Body of pancreas (tissue), 4 donors: ENCODE measurements at regions not wholly inside any gene's neighbourhood (a gene's known extent, or its start where the extent isn't known, plus 50 kb on each side); places are given as distances from the start of the nearest gene placed in this dataset.

ENCODE experiments used
- ATAC-seq: fragments of 150-250 bp; one replicate; pipeline ENCODE4 v1.9.1; 2016
- DNase-seq, 4 donors: peaks; one replicate each; pipeline ENCODE4 v3.0.0-alpha.2; 2019
- H3K27ac ChIP-seq, 4 donors: fragments of 200-600 bp; sonication (generic); 1 replicate in 3 of 4; 2 replicates in 1 of 4; pipeline versions ENCODE4 v1.5.1 to v1.6.1; 2016 to 2019; ENCODE audit warnings: mild to moderate bottlenecking in 1 of 4, mixed read lengths in 1 of 4, moderate library complexity in 1 of 4
- H3K27me3 ChIP-seq, 2 donors: fragments of 200-600 bp; sonication (generic); one replicate each; pipeline ENCODE4 v1.6.0; 2016; ENCODE audit warnings: mild to moderate bottlenecking in 1 of 2
- H3K36me3 ChIP-seq, 2 donors: fragments of 200-600 bp; sonication (generic); replicated peaks in 1 of 2; 2 replicates each; pipeline ENCODE4 v1.5.1; 2016; ENCODE audit warnings: low read depth in 2 of 2; ENCODE audit not compliant: insufficient read depth in 1 of 2
- H3K4me1 ChIP-seq: fragments of 200-600 bp; sonication (generic); one replicate; pipeline ENCODE4 v1.6.0; 2016
- H3K4me3 ChIP-seq, 2 donors: fragments of 200-600 bp; sonication (generic); 1 replicate in 1 of 2; 2 replicates in 1 of 2; pipeline ENCODE4 v1.5.1; 2016 to 2019
- H3K9me3 ChIP-seq, 3 donors: fragments of 200-600 bp; sonication (generic); 1 replicate in 2 of 3; 2 replicates in 1 of 3; pipeline ENCODE4 v1.5.1; 2016
- POLR2A ChIP-seq, 3 donors: fragments of 450-650 bp; IDR thresholded peaks; one replicate each; pipeline ENCODE4 v1.6.1; 2016; ENCODE audit warnings: antibody characterized with exemption in 3 of 3, mild to moderate bottlenecking in 2 of 3
- WGBS, 2 donors: methylation state at CpG; one replicate each; pipeline ENCODE4 v1.1.5; 2017; 5-methylcytosine and 5-hydroxymethylcytosine counted together
- intact Hi-C: fragments of 100-400 bp; cut with DNase I; formaldehyde crosslinking; loops from one replicate; pipeline ENCODE4 v1.15.1; 2023
- TF ChIP-seq, protein P1 (sequence below), 7 experiments: fragments of 450-650 bp in 4 of 7; fragments of 200-600 bp in 3 of 7; sonication (generic) in 3 of 7; IDR thresholded peaks; one replicate each; pipeline ENCODE4 v1.5.1; 2016 to 2019; ENCODE audit warnings: antibody characterized with exemption in 7 of 7

DNA sequence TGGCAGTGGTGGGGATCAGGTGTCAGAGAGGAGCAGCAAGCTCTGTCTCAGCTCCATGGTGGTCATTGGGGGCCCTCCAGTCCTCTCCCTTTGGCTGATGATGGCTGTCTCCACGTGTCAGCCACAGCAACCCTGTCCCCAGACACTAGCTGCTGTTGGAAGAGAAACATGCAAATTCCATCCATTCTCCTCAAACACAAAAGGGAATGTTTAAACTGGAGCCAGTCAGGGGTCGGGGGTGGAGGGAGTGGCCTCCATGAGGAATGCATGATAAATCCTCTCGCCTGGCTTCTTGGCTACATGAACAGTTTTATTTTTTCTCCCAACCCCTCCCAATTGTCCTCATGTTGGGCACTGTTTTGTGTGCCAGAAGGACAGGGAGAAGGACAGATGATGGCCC lies 86.4 kb downstream of the EDN3 start:
- ATAC-seq (no peak), DNase-seq (no peak)

DNA sequence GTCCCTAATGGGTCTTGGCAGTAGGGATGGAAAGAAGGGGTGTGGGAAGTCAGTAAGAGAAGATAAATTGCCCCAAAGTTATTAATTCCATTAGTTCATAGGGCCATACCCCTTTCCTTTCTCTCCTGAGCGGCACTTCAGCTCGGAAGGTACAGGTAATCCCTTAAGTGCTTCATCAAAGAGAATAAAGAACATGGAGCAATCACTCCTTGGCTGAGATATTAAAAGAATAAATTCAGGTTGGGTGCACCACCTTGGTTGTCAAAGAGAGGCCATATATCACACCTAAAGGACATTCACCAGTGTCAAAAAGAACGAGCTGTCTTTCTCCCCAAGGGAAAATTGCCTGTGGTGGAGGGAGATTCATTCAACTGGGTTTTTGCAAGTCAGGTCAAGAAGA lies 87.5 kb downstream of the EDN3 start:
- TF ChIP-seq POLR2A (IDR thresholded peaks at IDR 0.05) = no peak
- TF ChIP-seq, protein P1, sequence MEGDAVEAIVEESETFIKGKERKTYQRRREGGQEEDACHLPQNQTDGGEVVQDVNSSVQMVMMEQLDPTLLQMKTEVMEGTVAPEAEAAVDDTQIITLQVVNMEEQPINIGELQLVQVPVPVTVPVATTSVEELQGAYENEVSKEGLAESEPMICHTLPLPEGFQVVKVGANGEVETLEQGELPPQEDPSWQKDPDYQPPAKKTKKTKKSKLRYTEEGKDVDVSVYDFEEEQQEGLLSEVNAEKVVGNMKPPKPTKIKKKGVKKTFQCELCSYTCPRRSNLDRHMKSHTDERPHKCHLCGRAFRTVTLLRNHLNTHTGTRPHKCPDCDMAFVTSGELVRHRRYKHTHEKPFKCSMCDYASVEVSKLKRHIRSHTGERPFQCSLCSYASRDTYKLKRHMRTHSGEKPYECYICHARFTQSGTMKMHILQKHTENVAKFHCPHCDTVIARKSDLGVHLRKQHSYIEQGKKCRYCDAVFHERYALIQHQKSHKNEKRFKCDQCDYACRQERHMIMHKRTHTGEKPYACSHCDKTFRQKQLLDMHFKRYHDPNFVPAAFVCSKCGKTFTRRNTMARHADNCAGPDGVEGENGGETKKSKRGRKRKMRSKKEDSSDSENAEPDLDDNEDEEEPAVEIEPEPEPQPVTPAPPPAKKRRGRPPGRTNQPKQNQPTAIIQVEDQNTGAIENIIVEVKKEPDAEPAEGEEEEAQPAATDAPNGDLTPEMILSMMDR (IDR thresholded peaks at IDR 0.05) = no peak
- intact Hi-C loops = no loop called here
- no peak overlapping the region for H3K4me3 ChIP-seq
- H3K27ac ChIP-seq = no peak overlapping the region
- H3K36me3 ChIP-seq = no peaks in the 10 kb centered on the region
- no peak for DNase-seq
- no peaks in the 10 kb centered on the region for H3K4me1 ChIP-seq
- 73 to 79% methylated on average over 3 of the region's 3 CpGs for WGBS, 2 donors
- H3K9me3 ChIP-seq = no peaks in the 10 kb centered on the region
- ATAC-seq = no peak
- no peaks in the 10 kb centered on the region for H3K27me3 ChIP-seq

More for the DNA sequence above, 86.4 kb downstream of the EDN3 start:
- 33 to 51% methylated on average over 3 of the region's 3 CpGs for WGBS, 2 donors
- Histone ChIP-seq H3K4me3 (no peak overlapping the region), H3K9me3 (no peaks in the 10 kb centered on the region), H3K27me3 (no peaks in the 10 kb centered on the region), H3K27ac (no peak overlapping the region), H3K4me1 (no peaks in the 10 kb centered on the region), H3K36me3 (no peaks in the 10 kb centered on the region)
- TF ChIP-seq POLR2A (IDR thresholded peaks at IDR 0.05) = no peak
- TF ChIP-seq, protein P1 (IDR thresholded peaks at IDR 0.05) = no peak
- intact Hi-C loops = no loop called here

DNA sequence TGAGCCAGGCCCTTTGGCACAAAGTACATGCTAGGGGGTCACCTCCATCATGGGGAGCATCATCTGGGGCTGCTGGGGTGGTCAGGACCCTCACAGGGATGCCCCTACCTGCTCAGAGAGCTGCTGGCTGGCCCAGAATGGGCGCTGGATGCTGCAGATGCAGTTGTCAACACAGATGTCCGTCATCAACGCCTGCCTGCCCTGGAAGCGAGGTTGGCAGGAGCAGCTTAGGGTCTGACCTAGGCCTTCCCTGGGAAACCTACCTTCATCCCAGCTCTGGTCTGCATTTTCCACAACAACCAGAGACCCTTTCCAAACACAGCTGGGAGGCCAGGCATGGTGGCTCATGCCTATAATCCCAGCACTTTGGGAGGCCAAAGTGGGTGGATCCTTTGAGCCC lies 88.0 kb downstream of the EDN3 start:
- Histone ChIP-seq H3K4me1 (no peaks in the 10 kb centered on the region), H3K27me3 (no peaks in the 10 kb centered on the region), H3K27ac (no peak overlapping the region), H3K9me3 (no peaks in the 10 kb centered on the region), H3K4me3 (no peak overlapping the region), H3K36me3 (no peaks in the 10 kb centered on the region)
- WGBS, 2 donors = 58 to 75% methylated on average over 4 of the region's 4 CpGs
- TF ChIP-seq POLR2A (IDR thresholded peaks at IDR 0.05) = no peak
- TF ChIP-seq, protein P1 (IDR thresholded peaks at IDR 0.05) = no peak
- no peak for ATAC-seq
- no peak for DNase-seq
- intact Hi-C loops = no loop called here

DNA sequence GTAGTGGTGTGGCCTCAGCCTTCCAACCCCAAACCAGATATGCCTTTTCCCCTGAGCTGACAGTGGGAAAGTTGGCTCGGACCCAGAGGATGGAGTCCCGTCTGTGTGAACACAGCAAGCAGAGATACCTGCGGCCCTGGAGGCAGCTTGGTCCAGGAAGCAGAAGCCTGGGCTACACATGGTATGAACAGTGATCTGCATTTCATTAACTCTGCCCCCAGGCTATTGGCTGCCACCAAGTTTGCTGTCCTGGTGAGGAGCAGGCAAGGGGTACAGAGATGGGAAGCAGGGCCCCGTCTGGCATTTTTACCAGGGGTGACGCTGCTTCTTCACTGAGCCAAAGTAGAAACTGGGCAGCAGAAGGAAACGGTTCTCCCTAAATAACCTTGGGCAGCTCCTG lies 90.0 kb downstream of the EDN3 start:
- WGBS, 2 donors = 46 to 59% methylated on average over 3 to 6 of the region's 6 CpGs
- Histone ChIP-seq H3K36me3 (no peaks in the 10 kb centered on the region), H3K27me3 (no peaks in the 10 kb centered on the region), H3K9me3 (no peaks in the 10 kb centered on the region), H3K4me3 (no peak overlapping the region), H3K27ac (no peak overlapping the region), H3K4me1 (no peaks in the 10 kb centered on the region)
- ATAC-seq (no peak), DNase-seq (no peak)
- intact Hi-C loops = no loop called here
- TF ChIP-seq POLR2A (IDR thresholded peaks at IDR 0.05) = no peak
- TF ChIP-seq, protein P1 (IDR thresholded peaks at IDR 0.05) = no peak

DNA sequence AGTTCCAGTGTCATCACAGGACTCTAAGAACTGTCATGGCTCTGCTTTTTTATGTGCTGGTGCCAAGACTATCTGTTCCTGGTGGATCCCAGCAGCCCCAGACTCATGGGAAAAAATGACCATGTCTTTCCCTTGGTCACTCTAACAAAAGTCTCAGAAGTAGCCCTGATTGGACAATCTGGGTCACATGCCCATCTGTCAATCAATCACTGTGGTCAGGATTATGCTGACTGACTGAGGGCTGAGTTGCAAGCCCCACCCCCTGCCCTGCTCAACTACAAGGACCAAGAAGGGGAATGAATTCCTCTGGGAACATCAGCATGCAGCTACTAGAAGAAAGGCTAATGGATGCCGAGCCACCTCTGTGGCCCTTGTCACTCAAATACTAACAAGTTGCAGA lies 91.6 kb downstream of the EDN3 start:
- intact Hi-C loops = no loop called here
- DNase-seq = no peak
- no peak for ATAC-seq
- H3K4me1 ChIP-seq = no peaks in the 10 kb centered on the region
- H3K27me3 ChIP-seq = no peaks in the 10 kb centered on the region
- TF ChIP-seq, protein P1 (IDR thresholded peaks at IDR 0.05) = no peak
- no peak for TF ChIP-seq POLR2A (IDR thresholded peaks at IDR 0.05)
- H3K36me3 ChIP-seq = no peaks in the 10 kb centered on the region
- 71 to 76% methylated on average over 1 of the region's 1 CpG for WGBS, 2 donors
- H3K27ac ChIP-seq = no peak overlapping the region
- H3K4me3 ChIP-seq = no peak overlapping the region
- H3K9me3 ChIP-seq = no peaks in the 10 kb centered on the region
